Endothelial cell of umbilical vein (primary cell): ENCODE measurements at regions not wholly inside any gene's neighbourhood (a gene's known extent, or its start where the extent isn't known, plus 50 kb on each side); places are given as distances from the start of the nearest gene placed in this dataset.

Experiments
- BruUV-seq: library from RNA; stranded (reverse); fragments of 400-500 nt; replicated peaks from 2 replicates; lab custom pipeline; 2021; lab: Mats Ljungman, UMichigan
- CTCF ChIA-PET: fragments of 300-600, 350-600 bp; sonication (Branson Sonifier 250); formaldehyde crosslinking; loops from one replicate; lab custom pipeline; 2021; ENCODE audit warnings: antibody characterized with exemption, inconsistent platforms; lab: Charles Lee
- POLR2A ChIA-PET: fragments of 300-600, 350-600 bp; sonication (Branson Sonifier 250); formaldehyde crosslinking; loops from one replicate; lab custom pipeline; 2021; ENCODE audit warnings: antibody characterized with exemption, inconsistent platforms; lab: Charles Lee
- DNase-seq: peaks from one replicate; pipeline ENCODE4 v3.0.0-alpha.2; 2011; ENCODE audit warnings: low read depth, low spot score
- FAIRE-seq: peaks from 2 replicates; lab custom pipeline; 2011; peaks lifted over from hg19 to GRCh38; lab: Jason Lieb, UNC
- H2AFZ ChIP-seq: 2 replicates; pipeline ENCODE4 v1.6.0; 2012; ENCODE audit warnings: low read depth, low read length, control low read depth, inconsistent platforms
- H3K27ac ChIP-seq: 2 replicates; pipeline ENCODE4 v1.5.1; 2011; ENCODE audit warnings: low read depth, mild to moderate bottlenecking, control low read depth, low read length, moderate library complexity; ENCODE audit not compliant: insufficient read depth
- H3K27me3 ChIP-seq, 2 experiments: 2 replicates each; pipeline versions ENCODE4 v1.6.0 to v1.6.1; 2011; ENCODE audit warnings: low read length in 2 of 2, mixed read lengths in 1 of 2; ENCODE audit not compliant: control insufficient read depth in 2 of 2, insufficient read depth in 2 of 2
- H3K36me3 ChIP-seq, 2 experiments: 2 replicates in 1 of 2; 3 replicates in 1 of 2; pipeline ENCODE4 v1.5.1; 2011; ENCODE audit warnings: low read length in 2 of 2, mild to moderate bottlenecking in 1 of 2, moderate library complexity in 1 of 2; ENCODE audit not compliant: control insufficient read depth in 2 of 2, insufficient read depth in 2 of 2; ENCODE audit errors: extremely low read depth in 1 of 2
- H3K4me1 ChIP-seq: 3 replicates; pipeline ENCODE4 v1.5.1; 2011; ENCODE audit warnings: mild to moderate bottlenecking, low read length; ENCODE audit not compliant: control insufficient read depth, insufficient read depth; ENCODE audit errors: extremely low read depth
- H3K4me2 ChIP-seq: 2 replicates; pipeline ENCODE4 v1.6.1; 2011; ENCODE audit warnings: low read length, control low read depth, mixed read lengths; ENCODE audit not compliant: insufficient read depth
- H3K4me3 ChIP-seq, 3 experiments: fragments of 200-600 bp in 1 of 3; sonication (generic), shearing (Covaris generic) in 1 of 3; replicated peaks in 1 of 3; 2 replicates each; pipeline ENCODE4 v1.5.1; 2011 to 2016; ENCODE audit warnings: control low read depth in 3 of 3, low read length in 3 of 3, mild to moderate bottlenecking in 2 of 3, inconsistent platforms in 1 of 3, low read depth in 1 of 3, moderate library complexity in 1 of 3; ENCODE audit not compliant: insufficient read depth in 1 of 3
- H3K79me2 ChIP-seq: 2 replicates; pipeline ENCODE4 v1.6.0; 2012; ENCODE audit warnings: low read length, inconsistent platforms; ENCODE audit not compliant: control insufficient read depth, insufficient read depth
- H3K9ac ChIP-seq: replicated peaks from 2 replicates; pipeline ENCODE3; 2011; ENCODE audit warnings: low read length, control low read depth; ENCODE audit not compliant: insufficient read depth; ENCODE audit errors: extremely low read depth
- H3K9me1 ChIP-seq: replicated peaks from 3 replicates; pipeline ENCODE4 v1.6.0; 2011; ENCODE audit warnings: mild to moderate bottlenecking, low read length; ENCODE audit not compliant: control insufficient read depth, insufficient read depth; ENCODE audit errors: extremely low read depth
- H3K9me3 ChIP-seq: replicated peaks from 2 replicates; pipeline ENCODE4 v1.5.1; 2012; ENCODE audit warnings: low read length, inconsistent platforms; ENCODE audit not compliant: control insufficient read depth, insufficient read depth
- H4K20me1 ChIP-seq: replicated peaks from 2 replicates; pipeline ENCODE3; 2011; ENCODE audit warnings: mild to moderate bottlenecking, low read length; ENCODE audit not compliant: control insufficient read depth, insufficient read depth; ENCODE audit errors: extremely low read depth
- EZH2 ChIP-seq: IDR thresholded peaks from 2 replicates; pipeline ENCODE4 v1.6.1; 2012; ENCODE audit warnings: borderline replicate concordance, low read depth, mild to moderate bottlenecking, moderate library complexity, low read length, inconsistent platforms; ENCODE audit not compliant: severe bottlenecking
- FOS ChIP-seq: IDR thresholded peaks from 2 replicates; pipeline ENCODE4 v1.6.1; 2011; ENCODE audit warnings: mild to moderate bottlenecking, low read length, moderate library complexity, borderline replicate concordance; ENCODE audit not compliant: insufficient read depth
- GATA2 ChIP-seq: IDR thresholded peaks from 2 replicates; pipeline ENCODE4 v1.7.0; 2011; ENCODE audit warnings: low read depth, mild to moderate bottlenecking, moderate library complexity, mixed read lengths, low read length; ENCODE audit not compliant: insufficient read length, insufficient read depth
- JUN ChIP-seq: IDR thresholded peaks from 2 replicates; pipeline ENCODE4 v1.6.1; 2011; ENCODE audit warnings: borderline replicate concordance, low read depth; ENCODE audit not compliant: insufficient read length, insufficient read depth
- MYC ChIP-seq: IDR thresholded peaks from one replicate; pipeline ENCODE4 v1.6.1; 2011; ENCODE audit warnings: mild to moderate bottlenecking, low read depth, low read length
- POLR2A ChIP-seq: IDR thresholded peaks from 2 replicates; pipeline ENCODE4 v1.6.1; 2012; ENCODE audit warnings: low read depth, mild to moderate bottlenecking, control low read depth, low read length
- POLR2AphosphoS5 ChIP-seq: IDR thresholded peaks from 2 replicates; pipeline ENCODE4 v1.6.1; 2012; ENCODE audit warnings: low read depth, mild to moderate bottlenecking, control low read depth, low read length, moderate library complexity; ENCODE audit not compliant: insufficient read depth
- dilution Hi-C: fragments of 300-500 bp; cut with MboI; formaldehyde crosslinking; loops from one replicate; pipeline ENCODE4 v1.15.0; 2019; ENCODE audit warnings: low sequenced_read_pairs; ENCODE audit not compliant: extremely low pct_ligation_motif_present
- intact Hi-C: fragments of 100-400 bp; cut with micrococcal nuclease; formaldehyde crosslinking; loops from one replicate; pipeline ENCODE4 v1.10.0; 2022
- TF ChIP-seq, protein P1 (sequence below), 2 donors: IDR thresholded peaks; 1 replicate in 1 of 2; 2 replicates in 1 of 2; pipeline ENCODE4 v1.5.1; 2011; ENCODE audit warnings: low read length in 2 of 2, mild to moderate bottlenecking in 2 of 2, moderate library complexity in 2 of 2, control low read depth in 1 of 2, inconsistent platforms in 1 of 2, low read depth in 1 of 2; ENCODE audit not compliant: insufficient read depth in 1 of 2; ENCODE audit errors: extremely low read depth in 1 of 2
- TF ChIP-seq, protein P2 (sequence below): IDR thresholded peaks from 2 replicates; pipeline ENCODE4 v1.6.1; 2011; ENCODE audit not compliant: insufficient read depth, insufficient read length

DNA sequence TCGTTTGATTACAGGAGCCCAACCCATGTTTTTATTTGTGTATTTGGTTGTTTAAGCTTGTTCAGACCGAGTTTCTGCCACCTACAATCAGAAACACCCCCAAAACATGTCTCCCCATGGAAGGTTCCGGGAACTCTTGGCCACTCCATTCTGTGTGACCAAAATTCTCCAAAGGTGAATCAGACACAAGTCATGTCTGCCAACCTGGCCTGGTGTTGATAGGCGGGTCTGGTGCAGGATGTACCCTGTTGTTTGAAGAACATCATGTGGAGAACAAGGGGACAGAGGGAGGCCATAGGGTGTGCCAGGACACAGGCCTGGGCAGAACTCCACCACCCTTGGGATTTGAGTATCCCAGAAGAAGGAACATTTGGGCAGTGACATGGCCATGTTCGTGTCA is 147.1 kb upstream of the MYL2 start:
- ChIA-PET CTCF (no interaction called here), POLR2A (no interaction called here)
- Histone ChIP-seq H4K20me1 (no peaks in the 10 kb centered on the region), H3K9me3 (no peaks in the 10 kb centered on the region), H3K79me2 (no peaks in the 10 kb centered on the region), H3K27me3 (peaks cover 0 to 4% of the 10 kb centered on the region in 2 experiments), H2AFZ (no peak overlapping the region), H3K9me1 (no peaks in the 10 kb centered on the region), H3K36me3 (no peaks in the 10 kb centered on the region), H3K4me3 (no peak overlapping the region), H3K27ac (no peak overlapping the region), H3K4me1 (no peaks in the 10 kb centered on the region), H3K9ac (no peak overlapping the region), H3K4me2 (no peak overlapping the region)
- dilution Hi-C loops (no loop called here), intact Hi-C loops (no loop called here)
- no peak for FAIRE-seq
- no peak for DNase-seq
- BruUV-seq, result no TSS peak
- TF ChIP-seq FOS (no peak), JUN (no peak)
- TF ChIP-seq, protein P1, sequence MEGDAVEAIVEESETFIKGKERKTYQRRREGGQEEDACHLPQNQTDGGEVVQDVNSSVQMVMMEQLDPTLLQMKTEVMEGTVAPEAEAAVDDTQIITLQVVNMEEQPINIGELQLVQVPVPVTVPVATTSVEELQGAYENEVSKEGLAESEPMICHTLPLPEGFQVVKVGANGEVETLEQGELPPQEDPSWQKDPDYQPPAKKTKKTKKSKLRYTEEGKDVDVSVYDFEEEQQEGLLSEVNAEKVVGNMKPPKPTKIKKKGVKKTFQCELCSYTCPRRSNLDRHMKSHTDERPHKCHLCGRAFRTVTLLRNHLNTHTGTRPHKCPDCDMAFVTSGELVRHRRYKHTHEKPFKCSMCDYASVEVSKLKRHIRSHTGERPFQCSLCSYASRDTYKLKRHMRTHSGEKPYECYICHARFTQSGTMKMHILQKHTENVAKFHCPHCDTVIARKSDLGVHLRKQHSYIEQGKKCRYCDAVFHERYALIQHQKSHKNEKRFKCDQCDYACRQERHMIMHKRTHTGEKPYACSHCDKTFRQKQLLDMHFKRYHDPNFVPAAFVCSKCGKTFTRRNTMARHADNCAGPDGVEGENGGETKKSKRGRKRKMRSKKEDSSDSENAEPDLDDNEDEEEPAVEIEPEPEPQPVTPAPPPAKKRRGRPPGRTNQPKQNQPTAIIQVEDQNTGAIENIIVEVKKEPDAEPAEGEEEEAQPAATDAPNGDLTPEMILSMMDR (IDR thresholded peaks at IDR 0.05; ENCODE audit: extremely low read depth in 1 of 2, insufficient read depth in 1 of 2, low read depth in 1 of 2, low read length in 2 of 2), result no peak

DNA sequence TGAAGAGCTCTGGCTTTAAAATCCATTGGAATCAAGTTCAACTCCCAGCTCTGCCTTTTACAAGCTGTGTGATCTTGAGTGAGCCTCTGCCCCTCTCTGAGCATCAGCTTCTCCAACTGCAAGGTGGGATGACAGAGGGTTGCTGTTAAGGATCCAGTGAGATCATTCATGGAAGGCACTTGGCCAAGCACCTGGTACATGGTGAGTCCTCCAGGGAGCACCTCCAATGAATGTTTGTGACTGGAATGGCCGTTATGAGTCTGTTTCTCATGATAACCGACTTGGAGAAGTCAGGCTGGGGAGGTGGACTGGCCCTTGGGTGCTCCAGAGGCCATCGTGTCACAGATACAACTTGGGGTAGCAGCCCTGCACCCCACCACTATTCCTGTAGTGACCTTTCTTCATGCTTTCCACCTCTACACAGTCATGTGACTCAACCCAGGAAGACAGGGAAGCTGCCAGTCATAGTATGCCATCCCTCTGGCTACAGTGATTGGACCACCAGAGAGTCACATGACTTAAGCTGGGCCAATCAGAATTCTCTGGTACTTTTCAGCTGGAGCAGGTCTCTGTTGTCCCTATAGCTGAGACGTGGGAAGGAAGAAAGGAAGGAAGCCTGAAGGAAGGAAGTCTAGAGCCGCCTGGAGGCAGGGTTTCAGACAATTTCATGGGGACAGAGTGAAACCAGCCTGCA is 146.5 kb upstream of the MYL2 start:
- Histone ChIP-seq H3K9me3 (no peaks in the 10 kb centered on the region), H3K27ac (no peak overlapping the region), H3K4me3 (no peak overlapping the region), H3K9ac (no peak overlapping the region), H4K20me1 (no peaks in the 10 kb centered on the region), H3K27me3 (peaks cover 0 to 4% of the 10 kb centered on the region in 2 experiments), H3K36me3 (no peaks in the 10 kb centered on the region), H3K79me2 (no peaks in the 10 kb centered on the region), H3K4me2 (no peak overlapping the region), H3K9me1 (no peaks in the 10 kb centered on the region), H3K4me1 (no peaks in the 10 kb centered on the region), H2AFZ (no peak overlapping the region)
- dilution Hi-C loops, result no loop called here
- ChIA-PET POLR2A (no interaction called here), CTCF (interaction anchor here (0.9 kb wide), 1 partner anchor 9 kb away, joined by 3 read pairs; no protein-coding TSS in a partner anchor)
- TF ChIP-seq FOS (no peak), POLR2AphosphoS5 (no peak), JUN (no peak), GATA2 (no peak), MYC (no peak), EZH2 (no peak), POLR2A (no peak)
- TF ChIP-seq, protein P2, sequence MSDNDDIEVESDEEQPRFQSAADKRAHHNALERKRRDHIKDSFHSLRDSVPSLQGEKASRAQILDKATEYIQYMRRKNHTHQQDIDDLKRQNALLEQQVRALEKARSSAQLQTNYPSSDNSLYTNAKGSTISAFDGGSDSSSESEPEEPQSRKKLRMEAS, result no peak
- TF ChIP-seq, protein P1 (IDR thresholded peaks at IDR 0.05; ENCODE audit: extremely low read depth in 1 of 2, insufficient read depth in 1 of 2, low read depth in 1 of 2, low read length in 2 of 2), result no peak
- FAIRE-seq (no peak), DNase-seq (no peak)
- intact Hi-C loops, result no loop called here
- BruUV-seq, result no TSS peak
